Osteocyte (in vitro differentiated cells): ENCODE measurements at regions not wholly inside any gene's neighbourhood (a gene's known extent, or its start where the extent isn't known, plus 50 kb on each side); places are given as distances from the start of the nearest gene placed in this dataset.
"Not testable (repeated sequence)": the region's sequence is repeated elsewhere in the genome, so short reads cannot be mapped to it uniquely, and the experiment has no call there.

Source experiments
- DNase-seq: peaks from one replicate; pipeline ENCODE4 v3.0.0; 2021; ENCODE audit warnings: mixed read lengths; ENCODE audit not compliant: unreplicated experiment; ENCODE audit errors: extremely low spot score
- H3K27ac Mint-ChIP-seq: one replicate; pipeline ENCODE4 v1.8.0; 2021; ENCODE audit warnings: mild to moderate bottlenecking, mixed read lengths; ENCODE audit not compliant: unreplicated experiment
- H3K27me3 Mint-ChIP-seq: one replicate; pipeline ENCODE4 v1.8.0; 2021; ENCODE audit warnings: mixed read lengths; ENCODE audit not compliant: unreplicated experiment
- H3K36me3 Mint-ChIP-seq: one replicate; pipeline ENCODE4 v1.8.0; 2021; ENCODE audit warnings: mixed read lengths; ENCODE audit not compliant: unreplicated experiment
- H3K4me1 Mint-ChIP-seq: one replicate; pipeline ENCODE4 v1.8.0; 2021; ENCODE audit warnings: mixed read lengths; ENCODE audit not compliant: unreplicated experiment
- H3K4me3 Mint-ChIP-seq: one replicate; pipeline ENCODE4 v1.8.0; 2021; ENCODE audit warnings: mild to moderate bottlenecking, moderate library complexity, mixed read lengths; ENCODE audit not compliant: unreplicated experiment
- H3K9me3 Mint-ChIP-seq: one replicate; pipeline ENCODE4 v1.8.0; 2021; ENCODE audit warnings: mixed read lengths; ENCODE audit not compliant: unreplicated experiment
- CTCF ChIP-seq: fragments of 200-600 bp; sonication (generic); IDR thresholded peaks from 2 replicates; pipeline ENCODE4 v1.5.0; 2021; ENCODE audit warnings: antibody characterized with exemption, mild to moderate bottlenecking, moderate library complexity

- no peak overlapping the region for H3K4me3 Mint-ChIP-seq
- no peak overlapping the region for H3K27ac Mint-ChIP-seq
- no peaks in the 10 kb centered on the region for H3K27me3 Mint-ChIP-seq
- no peaks in the 10 kb centered on the region for H3K4me1 Mint-ChIP-seq
- no peaks in the 10 kb centered on the region for H3K36me3 Mint-ChIP-seq
- TF ChIP-seq CTCF, result no peak
- DNase-seq, result no peak
- peaks cover 51% of the 10 kb centered on the region for H3K9me3 Mint-ChIP-seq
These were observed 1351.5 kb downstream of the UQCRFS1 start for GRCh38 chr19:27861411-27861975.

- Mint-ChIP-seq H3K9me3 (peaks cover 50% of the 10 kb centered on the region), H3K27me3 (no peaks in the 10 kb centered on the region)
These were observed 1352.5 kb downstream of the UQCRFS1 start for GRCh38 chr19:27860309-27860934.

GRCh38 chr19:27859689-27860088, 1353.3 kb downstream of the UQCRFS1 start:
- Mint-ChIP-seq H3K4me3 (no peak overlapping the region), H3K27ac (no peak overlapping the region), H3K4me1 (no peaks in the 10 kb centered on the region), H3K27me3 (no peaks in the 10 kb centered on the region), H3K36me3 (no peaks in the 10 kb centered on the region), H3K9me3 (peaks cover 49% of the 10 kb centered on the region)
- DNase-seq, result no peak
- no peak for TF ChIP-seq CTCF

More at GRCh38 chr19:27860309-27860934, 1352.5 kb downstream of the UQCRFS1 start:
- no peak overlapping the region for H3K27ac Mint-ChIP-seq
- no peak for TF ChIP-seq CTCF
- H3K4me3 Mint-ChIP-seq, result no peak overlapping the region
- no peak for DNase-seq
- no peaks in the 10 kb centered on the region for H3K36me3 Mint-ChIP-seq
- no peaks in the 10 kb centered on the region for H3K4me1 Mint-ChIP-seq

GRCh38 chr19:27858981-27859581, 1353.9 kb downstream of the UQCRFS1 start:
- no peak for TF ChIP-seq CTCF
- no peak overlapping the region for H3K4me3 Mint-ChIP-seq
- H3K36me3 Mint-ChIP-seq, result no peaks in the 10 kb centered on the region
- no peaks in the 10 kb centered on the region for H3K27me3 Mint-ChIP-seq
- DNase-seq, result no peak
- no peak overlapping the region for H3K27ac Mint-ChIP-seq
- H3K4me1 Mint-ChIP-seq, result no peaks in the 10 kb centered on the region
- H3K9me3 Mint-ChIP-seq, result peaks cover 51% of the 10 kb centered on the region

- DNase-seq, H3K27ac Mint-ChIP-seq, H3K27me3 Mint-ChIP-seq, H3K36me3 Mint-ChIP-seq, H3K4me3 Mint-ChIP-seq, H3K4me1 Mint-ChIP-seq: not testable (repeated sequence)
- peaks cover 43% of the 10 kb centered on the region for H3K9me3 Mint-ChIP-seq
These were observed 1360.0 kb downstream of the UQCRFS1 start for GRCh38 chr19:27852931-27853330.
